ENCODE measurements at regions not wholly inside any gene's neighbourhood (a gene's known extent, or its start where the extent isn't known, plus 50 kb on each side); places are given as distances from the start of the nearest gene placed in this dataset.
A peak's percentile ranks its signal among the peaks of the same experiment; 100 is the strongest.

DNA sequence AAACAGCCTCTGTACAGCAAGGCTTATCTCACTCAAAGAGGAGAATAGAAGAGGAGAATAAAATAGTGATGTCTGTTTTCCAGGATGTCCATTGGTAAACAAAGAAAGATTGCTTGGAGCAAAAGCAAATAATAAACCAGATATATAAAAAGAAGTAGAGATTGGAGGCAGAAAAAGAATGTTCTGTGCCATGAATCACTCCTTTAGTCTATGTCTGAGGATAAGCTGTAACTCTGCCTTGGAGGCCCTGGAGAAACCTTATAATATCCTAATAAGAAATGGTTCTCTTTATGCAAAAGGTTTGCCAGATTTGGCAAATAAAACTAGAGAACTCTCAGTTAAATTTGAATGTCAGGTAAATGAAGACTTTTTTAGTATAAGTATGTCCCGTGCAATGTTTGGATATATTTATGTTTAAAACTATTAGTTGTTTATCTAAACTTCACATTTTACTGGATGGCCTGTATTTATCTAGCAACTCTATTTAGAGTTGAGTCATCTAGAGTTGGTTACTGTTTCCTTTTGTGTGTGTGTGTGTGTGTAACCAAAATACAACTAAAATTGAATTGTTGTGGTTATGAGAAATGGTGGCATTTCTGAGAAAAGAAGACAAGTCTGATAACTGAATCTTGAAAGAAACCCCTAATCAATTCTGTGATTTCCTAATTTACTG, 510.3 kb upstream of the SETBP1 start:
- H3K27me3 ChIP-seq (ENCODE audit: control insufficient read depth, insufficient read depth, low read length): no peaks in the 10 kb centered on the region
- TF ChIP-seq CTCF (conservative IDR thresholded peaks at IDR 0.05 in 1 of 2, IDR thresholded peaks at IDR 0.05 in 1 of 2; ENCODE audit: low read depth in 1 of 2, low read length in 2 of 2) (no peak), EZH2 (IDR thresholded peaks at IDR 0.05; ENCODE audit: low read length, missing control alignments) (no peak)
- H3K36me3 ChIP-seq (ENCODE audit: control insufficient read depth, insufficient read depth, low read length): no peaks in the 10 kb centered on the region
- no peaks in the 10 kb centered on the region for H4K20me1 ChIP-seq (ENCODE audit: control insufficient read depth, extremely low read depth, insufficient read depth, low read length)
- peak; percentile 12 to 43 for DNase-seq (ENCODE audit: low read depth in 2 of 2)
- no peak overlapping the region for H3K4me3 ChIP-seq (replicated peaks in 1 of 4; ENCODE audit: control extremely low read depth in 1 of 4, insufficient read depth in 1 of 4, low read depth in 3 of 4, low read length in 4 of 4)
- H3K9me3 ChIP-seq (ENCODE audit: control insufficient read depth, insufficient read depth, low read depth, low read length): no peaks in the 10 kb centered on the region
- H2AFZ ChIP-seq (ENCODE audit: low read length): no peak overlapping the region
- H3K27ac ChIP-seq (ENCODE audit: insufficient read depth, low read length): no peak overlapping the region
- H3K9ac ChIP-seq (ENCODE audit: insufficient read depth, low read length): no peak overlapping the region
- no peak overlapping the region for H3K4me2 ChIP-seq (ENCODE audit: extremely low read depth, insufficient read depth, low read length)
- H3K79me2 ChIP-seq (ENCODE audit: control insufficient read depth, insufficient read depth, low read length): no peaks in the 10 kb centered on the region
- H3K4me1 ChIP-seq (ENCODE audit: control insufficient read depth, extremely low read depth, insufficient read depth, low read length): no peaks in the 10 kb centered on the region

DNA sequence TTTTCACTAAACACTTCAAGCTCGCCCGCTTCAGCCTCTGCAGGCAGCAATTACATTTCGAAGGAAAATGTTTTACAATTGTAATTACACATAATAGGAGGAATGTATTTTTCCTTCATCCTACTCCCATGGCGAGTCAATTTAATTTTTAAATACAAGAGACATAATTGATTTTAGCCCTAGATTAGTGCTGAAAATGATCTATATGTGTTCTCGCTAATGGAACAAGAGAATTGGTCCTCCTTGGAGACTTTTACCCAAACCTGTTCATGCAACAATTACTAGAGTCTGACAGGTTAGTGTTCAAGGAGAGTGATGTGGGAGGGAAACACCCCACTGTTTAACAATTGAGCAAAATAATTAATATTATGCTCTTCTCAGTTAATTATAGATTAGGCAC, 509.4 kb upstream of the SETBP1 start:
- Histone ChIP-seq H2AFZ (ENCODE audit: low read length) (no peak overlapping the region), H4K20me1 (ENCODE audit: control insufficient read depth, extremely low read depth, insufficient read depth, low read length) (no peaks in the 10 kb centered on the region), H3K4me3 (replicated peaks in 1 of 4; ENCODE audit: control extremely low read depth in 1 of 4, insufficient read depth in 1 of 4, low read depth in 3 of 4, low read length in 4 of 4) (no peak overlapping the region), H3K36me3 (ENCODE audit: control insufficient read depth, insufficient read depth, low read length) (no peaks in the 10 kb centered on the region), H3K79me2 (ENCODE audit: control insufficient read depth, insufficient read depth, low read length) (no peaks in the 10 kb centered on the region), H3K9me3 (ENCODE audit: control insufficient read depth, insufficient read depth, low read depth, low read length) (no peaks in the 10 kb centered on the region), H3K9ac (ENCODE audit: insufficient read depth, low read length) (no peak overlapping the region), H3K4me1 (ENCODE audit: control insufficient read depth, extremely low read depth, insufficient read depth, low read length) (no peaks in the 10 kb centered on the region), H3K27ac (ENCODE audit: insufficient read depth, low read length) (no peak overlapping the region), H3K4me2 (ENCODE audit: extremely low read depth, insufficient read depth, low read length) (no peak overlapping the region), H3K27me3 (ENCODE audit: control insufficient read depth, insufficient read depth, low read length) (no peaks in the 10 kb centered on the region)
- TF ChIP-seq CTCF (conservative IDR thresholded peaks at IDR 0.05 in 1 of 2, IDR thresholded peaks at IDR 0.05 in 1 of 2; ENCODE audit: low read depth in 1 of 2, low read length in 2 of 2) (no peak), EZH2 (IDR thresholded peaks at IDR 0.05; ENCODE audit: low read length, missing control alignments) (no peak)
- no peak for DNase-seq (ENCODE audit: low read depth in 2 of 2)

DNA sequence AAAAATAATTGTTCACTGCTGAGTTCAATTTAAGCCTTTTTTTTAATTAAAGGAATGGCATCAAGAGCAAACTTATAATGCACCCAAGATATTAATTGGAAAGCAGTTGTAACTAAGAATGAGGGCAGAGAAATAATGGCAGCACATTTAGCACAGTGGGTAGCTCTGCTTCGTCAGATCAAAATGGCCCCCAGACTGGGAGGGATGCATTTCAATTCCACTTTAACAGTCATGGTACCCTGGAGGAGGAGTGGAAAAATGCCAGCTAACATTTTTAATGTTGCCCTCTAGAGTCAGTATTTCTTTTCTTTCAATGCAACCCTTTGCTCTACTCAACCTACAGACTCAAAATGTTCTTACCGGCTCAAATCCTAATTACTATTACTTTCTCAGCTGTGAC, 504.8 kb upstream of the SETBP1 start:
- Histone ChIP-seq H3K4me3 (replicated peaks in 1 of 4; ENCODE audit: control extremely low read depth in 1 of 4, insufficient read depth in 1 of 4, low read depth in 3 of 4, low read length in 4 of 4) (no peak overlapping the region), H3K36me3 (ENCODE audit: control insufficient read depth, insufficient read depth, low read length) (no peaks in the 10 kb centered on the region), H3K79me2 (ENCODE audit: control insufficient read depth, insufficient read depth, low read length) (no peaks in the 10 kb centered on the region), H3K27me3 (ENCODE audit: control insufficient read depth, insufficient read depth, low read length) (no peaks in the 10 kb centered on the region), H2AFZ (ENCODE audit: low read length) (no peak overlapping the region), H3K9ac (ENCODE audit: insufficient read depth, low read length) (no peak overlapping the region), H3K27ac (ENCODE audit: insufficient read depth, low read length) (no peak overlapping the region), H3K4me1 (ENCODE audit: control insufficient read depth, extremely low read depth, insufficient read depth, low read length) (no peaks in the 10 kb centered on the region), H3K9me3 (ENCODE audit: control insufficient read depth, insufficient read depth, low read depth, low read length) (no peaks in the 10 kb centered on the region), H4K20me1 (ENCODE audit: control insufficient read depth, extremely low read depth, insufficient read depth, low read length) (no peaks in the 10 kb centered on the region), H3K4me2 (ENCODE audit: extremely low read depth, insufficient read depth, low read length) (no peak overlapping the region)
- no peak for TF ChIP-seq CTCF (conservative IDR thresholded peaks at IDR 0.05 in 1 of 2, IDR thresholded peaks at IDR 0.05 in 1 of 2; ENCODE audit: low read depth in 1 of 2, low read length in 2 of 2)
- no peak for TF ChIP-seq EZH2 (IDR thresholded peaks at IDR 0.05; ENCODE audit: low read length, missing control alignments)
- no peak for DNase-seq (ENCODE audit: low read depth in 2 of 2)
